Neural progenitor cell (in vitro differentiated cells): ENCODE measurements at regions not wholly inside any gene's neighbourhood (a gene's known extent, or its start where the extent isn't known, plus 50 kb on each side); places are given as distances from the start of the nearest gene placed in this dataset.

Experiments used
- DNase-seq: peaks from one replicate; pipeline ENCODE4 v3.0.0-alpha.2; 2016; ENCODE audit warnings: low spot score
- H2AFZ ChIP-seq: fragments of 200-600 bp; sonication (generic); replicated peaks from 2 replicates; pipeline ENCODE4 v1.6.1; 2016; ENCODE audit warnings: antibody characterized with exemption
- H3F3A ChIP-seq: fragments of 200-600 bp; sonication (generic); 2 replicates; pipeline ENCODE4 v1.6.1; 2016; ENCODE audit warnings: antibody characterized with exemption, low read depth
- H3K27ac ChIP-seq: fragments of 200-600 bp; sonication (generic); 2 replicates; pipeline ENCODE4 v1.5.1; 2016; ENCODE audit warnings: mild to moderate bottlenecking
- H3K27me3 ChIP-seq: fragments of 200-600 bp; sonication (generic); 2 replicates; pipeline ENCODE4 v1.6.1; 2016; ENCODE audit warnings: mild to moderate bottlenecking, moderate library complexity
- H3K36me3 ChIP-seq: fragments of 200-600 bp; sonication (generic); 2 replicates; pipeline ENCODE4 v1.5.1; 2016
- H3K4me1 ChIP-seq: fragments of 200-600 bp; sonication (generic); 2 replicates; pipeline ENCODE4 v1.6.1; 2016; ENCODE audit warnings: mixed run types
- H3K4me2 ChIP-seq: fragments of 200-600 bp; sonication (generic); 2 replicates; pipeline ENCODE4 v1.6.1; 2016
- H3K4me3 ChIP-seq: fragments of 200-600 bp; sonication (generic); 2 replicates; pipeline ENCODE4 v1.5.1; 2016
- H3K79me2 ChIP-seq: fragments of 200-600 bp; sonication (generic); 2 replicates; pipeline ENCODE4 v1.6.1; 2016; ENCODE audit warnings: low read depth
- H3K9ac ChIP-seq: fragments of 200-600 bp; sonication (generic); 2 replicates; pipeline ENCODE4 v1.6.1; 2016
- H3K9me3 ChIP-seq: fragments of 200-600 bp; sonication (generic); 2 replicates; pipeline ENCODE4 v1.5.1; 2016; ENCODE audit warnings: low read depth
- H4K20me1 ChIP-seq: fragments of 200-600 bp; sonication (generic); 2 replicates; pipeline ENCODE4 v1.6.1; 2016; ENCODE audit warnings: low read depth
- H3K27ac Mint-ChIP-seq: 3 replicates; pipeline ENCODE4 v1.8.0; 2021; ENCODE audit warnings: mixed read lengths
- H3K27me3 Mint-ChIP-seq: 2 replicates; pipeline ENCODE4 v1.8.0; 2022; ENCODE audit warnings: low read depth, mild to moderate bottlenecking, inconsistent platforms, moderate library complexity, mixed read lengths; ENCODE audit not compliant: insufficient read depth
- H3K36me3 Mint-ChIP-seq: 3 replicates; pipeline ENCODE4 v1.8.0; 2021; ENCODE audit warnings: mixed read lengths
- H3K4me1 Mint-ChIP-seq: 3 replicates; pipeline ENCODE4 v1.8.0; 2021; ENCODE audit warnings: mixed read lengths
- H3K4me3 Mint-ChIP-seq: 3 replicates; pipeline ENCODE4 v1.8.0; 2021; ENCODE audit warnings: mild to moderate bottlenecking, moderate library complexity, mixed read lengths
- H3K9me3 Mint-ChIP-seq: 3 replicates; pipeline ENCODE4 v1.8.0; 2020; ENCODE audit warnings: mixed read lengths
- CTCF ChIP-seq: fragments of 200-600 bp; sonication (generic); IDR thresholded peaks from 2 replicates; pipeline ENCODE4 v1.5.1; 2017; ENCODE audit warnings: antibody characterized with exemption, mild to moderate bottlenecking
- EZH2 ChIP-seq: fragments of 200-600 bp; sonication (generic); IDR thresholded peaks from 2 replicates; pipeline ENCODE4 v1.6.1; 2017; ENCODE audit warnings: antibody characterized with exemption, mild to moderate bottlenecking, moderate library complexity
- EZH2phosphoT487 ChIP-seq: fragments of 200-600 bp; sonication (generic); IDR thresholded peaks from 2 replicates; pipeline ENCODE4 v1.6.1; 2017; ENCODE audit warnings: antibody characterized with exemption

- Histone ChIP-seq H3F3A (no peaks in the 10 kb centered on the region), H3K9me3 (no peaks in the 10 kb centered on the region), H3K4me1 (no peaks in the 10 kb centered on the region), H2AFZ (no peak overlapping the region), H3K36me3 (no peaks in the 10 kb centered on the region), H3K27me3 (no peaks in the 10 kb centered on the region), H4K20me1 (no peaks in the 10 kb centered on the region), H3K4me2 (no peak overlapping the region), H3K4me3 (no peak overlapping the region), H3K27ac (no peak overlapping the region), H3K79me2 (no peaks in the 10 kb centered on the region), H3K9ac (no peak overlapping the region)
- Mint-ChIP-seq H3K4me3 (no peak overlapping the region), H3K27ac (no peak overlapping the region), H3K36me3 (no peaks in the 10 kb centered on the region), H3K4me1 (no peaks in the 10 kb centered on the region), H3K27me3 (peaks cover 4% of the 10 kb centered on the region), H3K9me3 (peaks cover 9% of the 10 kb centered on the region)
- no peak for DNase-seq
- TF ChIP-seq EZH2 (no peak), EZH2phosphoT487 (no peak), CTCF (no peak)
These were observed 103.6 kb upstream of the GALNT18 start for GRCh38 chr11:11725438-11725837.

GRCh38 chr11:11724994-11725393 is 103.2 kb upstream of the GALNT18 start:
- Histone ChIP-seq H3F3A (no peaks in the 10 kb centered on the region), H3K4me2 (no peak overlapping the region), H3K27me3 (no peaks in the 10 kb centered on the region), H4K20me1 (no peaks in the 10 kb centered on the region), H3K79me2 (no peaks in the 10 kb centered on the region), H3K9ac (no peak overlapping the region), H3K36me3 (no peaks in the 10 kb centered on the region), H3K9me3 (no peaks in the 10 kb centered on the region), H3K4me3 (no peak overlapping the region), H2AFZ (no peak overlapping the region), H3K4me1 (no peaks in the 10 kb centered on the region), H3K27ac (no peak overlapping the region)
- Mint-ChIP-seq H3K27me3 (peaks cover 4% of the 10 kb centered on the region), H3K4me3 (no peak overlapping the region), H3K36me3 (no peaks in the 10 kb centered on the region), H3K9me3 (peaks cover 9% of the 10 kb centered on the region), H3K4me1 (no peaks in the 10 kb centered on the region), H3K27ac (no peak overlapping the region)
- no peak for TF ChIP-seq EZH2phosphoT487
- TF ChIP-seq CTCF: no peak
- no peak for TF ChIP-seq EZH2
- no peak for DNase-seq

- DNase-seq: no peak
These were observed 101.1 kb upstream of the GALNT18 start for GRCh38 chr11:11722861-11723260.

More at GRCh38 chr11:11722861-11723260, 101.1 kb upstream of the GALNT18 start:
- peak; percentile 5 for TF ChIP-seq CTCF
- no peak for TF ChIP-seq EZH2
- Histone ChIP-seq H3K4me2 (no peak overlapping the region), H3K36me3 (no peaks in the 10 kb centered on the region), H4K20me1 (no peaks in the 10 kb centered on the region), H3F3A (no peaks in the 10 kb centered on the region), H3K9me3 (no peaks in the 10 kb centered on the region), H3K27ac (no peak overlapping the region), H3K79me2 (no peaks in the 10 kb centered on the region), H3K4me1 (no peaks in the 10 kb centered on the region), H3K9ac (no peak overlapping the region), H3K27me3 (no peaks in the 10 kb centered on the region), H3K4me3 (no peak overlapping the region), H2AFZ (no peak overlapping the region)
- Mint-ChIP-seq H3K27ac (peak overlapping the region; percentile 34), H3K4me1 (no peaks in the 10 kb centered on the region), H3K27me3 (peaks cover 4% of the 10 kb centered on the region), H3K36me3 (no peaks in the 10 kb centered on the region), H3K4me3 (no peak overlapping the region), H3K9me3 (peaks cover 9% of the 10 kb centered on the region)
